Transverse colon (tissue), 4 donors: ENCODE measurements at regions not wholly inside any gene's neighbourhood (a gene's known extent, or its start where the extent isn't known, plus 50 kb on each side); places are given as distances from the start of the nearest gene placed in this dataset.
A peak's percentile ranks its signal among the peaks of the same experiment; 100 is the strongest.

Experiments
- DNase-seq: peaks from one replicate; pipeline ENCODE4 v3.0.0-alpha.2; 2019
- H3K27ac ChIP-seq, 4 donors: fragments of 200-600 bp; sonication (generic); 2 replicates each; pipeline ENCODE4 v1.5.1; 2016 to 2018; ENCODE audit warnings: inconsistent platforms in 4 of 4
- H3K27me3 ChIP-seq: fragments of 200-600 bp; sonication (generic); 2 replicates; pipeline ENCODE4 v1.5.1; 2017; ENCODE audit warnings: inconsistent platforms
- H3K36me3 ChIP-seq, 4 donors: fragments of 200-600 bp; sonication (generic); 2 replicates each; pipeline ENCODE4 v1.5.1; 2017 to 2019; ENCODE audit warnings: inconsistent platforms in 4 of 4
- H3K4me1 ChIP-seq, 4 donors: fragments of 200-600 bp; sonication (generic); 2 replicates each; pipeline ENCODE4 v1.5.1; 2017 to 2020; ENCODE audit warnings: inconsistent platforms in 4 of 4
- H3K4me3 ChIP-seq, 4 donors: fragments of 200-600 bp; sonication (generic); 1 replicate in 1 of 4; 2 replicates in 3 of 4; pipeline versions ENCODE4 v1.5.1 to v1.6.1; 2017 to 2019; ENCODE audit warnings: inconsistent platforms in 4 of 4
- H3K9me3 ChIP-seq, 2 donors: fragments of 200-600 bp; sonication (generic); 2 replicates each; pipeline ENCODE4 v1.5.1; 2017 to 2019; ENCODE audit warnings: inconsistent platforms in 2 of 2
- EP300 ChIP-seq: sonication (generic); formaldehyde crosslinking; IDR thresholded peaks from one replicate; pipeline ENCODE4 v1.6.1; 2017; ENCODE audit warnings: antibody characterized with exemption, low read depth
- POLR2A ChIP-seq: fragments of 450-650 bp; IDR thresholded peaks from one replicate; pipeline ENCODE4 v1.6.1; 2016; ENCODE audit warnings: antibody characterized with exemption, mild to moderate bottlenecking, moderate library complexity
- POLR2AphosphoS5 ChIP-seq, 3 donors: sonication (generic); formaldehyde crosslinking; IDR thresholded peaks; one replicate each; pipeline ENCODE4 v1.6.1; 2016; ENCODE audit warnings: antibody characterized with exemption in 3 of 3
- WGBS, 2 donors: methylation state at CpG; one replicate each; pipeline ENCODE4 v1.1.5; 2018; ENCODE audit warnings: low coverage in 1 of 2; 5-methylcytosine and 5-hydroxymethylcytosine counted together
- in situ Hi-C, 4 donors: fragments of 200-750 bp; cut with MboI; loops; one replicate each; pipeline versions ENCODE4 v1.15.0 to v1.15.1; 2017; ENCODE audit warnings: low sequenced_read_pairs in 3 of 4, low pct_ligation_motif_present in 1 of 4, low pct_unique_long_range_greater_than_20kb in 1 of 4
- intact Hi-C: fragments of 100-400 bp; cut with DNase I; formaldehyde crosslinking; loops from one replicate; pipeline ENCODE4 v1.15.1; 2023; ENCODE audit warnings: low total_unique reads
- TF ChIP-seq, protein P1 (sequence below), 5 experiments: fragments of 200-600 bp in 3 of 5; fragments of 450-650 bp in 2 of 5; sonication (generic) in 3 of 5; IDR thresholded peaks; 1 replicate in 2 of 5; 2 replicates in 3 of 5; pipeline ENCODE4 v1.5.1; 2016 to 2017; ENCODE audit warnings: antibody characterized with exemption in 5 of 5, inconsistent platforms in 3 of 5, mild to moderate bottlenecking in 2 of 5, moderate library complexity in 1 of 5

DNA sequence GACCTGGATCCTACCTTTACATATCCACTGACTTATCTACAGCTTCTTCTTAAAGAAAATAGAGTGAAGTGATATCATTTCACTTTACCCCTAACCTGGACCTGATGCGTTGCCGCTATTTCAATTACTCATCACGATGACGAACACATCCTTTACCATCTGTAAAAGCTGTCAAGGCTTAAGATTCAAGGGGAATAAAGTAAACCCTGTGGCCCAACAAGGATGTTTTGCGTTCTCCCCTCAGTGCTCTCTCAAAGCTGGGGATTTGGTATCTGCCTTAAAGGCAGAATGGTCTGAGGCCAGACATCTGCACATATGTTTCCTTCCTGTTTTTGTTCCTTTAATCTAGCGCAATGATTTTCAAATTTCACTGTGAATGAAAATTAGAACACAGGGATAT lies 100.1 kb upstream of the KLF7 start:
- H3K9me3 ChIP-seq = no peaks in the 10 kb centered on the region
- no peaks in the 10 kb centered on the region for H3K27me3 ChIP-seq
- H3K4me1 ChIP-seq = peaks cover 0 to 4% (median 0%) of the 10 kb centered on the region in 4 donors
- TF ChIP-seq POLR2A (no peak), EP300 (no peak), POLR2AphosphoS5 (IDR thresholded peaks at IDR 0.05) (no peak)
- TF ChIP-seq, protein P1, sequence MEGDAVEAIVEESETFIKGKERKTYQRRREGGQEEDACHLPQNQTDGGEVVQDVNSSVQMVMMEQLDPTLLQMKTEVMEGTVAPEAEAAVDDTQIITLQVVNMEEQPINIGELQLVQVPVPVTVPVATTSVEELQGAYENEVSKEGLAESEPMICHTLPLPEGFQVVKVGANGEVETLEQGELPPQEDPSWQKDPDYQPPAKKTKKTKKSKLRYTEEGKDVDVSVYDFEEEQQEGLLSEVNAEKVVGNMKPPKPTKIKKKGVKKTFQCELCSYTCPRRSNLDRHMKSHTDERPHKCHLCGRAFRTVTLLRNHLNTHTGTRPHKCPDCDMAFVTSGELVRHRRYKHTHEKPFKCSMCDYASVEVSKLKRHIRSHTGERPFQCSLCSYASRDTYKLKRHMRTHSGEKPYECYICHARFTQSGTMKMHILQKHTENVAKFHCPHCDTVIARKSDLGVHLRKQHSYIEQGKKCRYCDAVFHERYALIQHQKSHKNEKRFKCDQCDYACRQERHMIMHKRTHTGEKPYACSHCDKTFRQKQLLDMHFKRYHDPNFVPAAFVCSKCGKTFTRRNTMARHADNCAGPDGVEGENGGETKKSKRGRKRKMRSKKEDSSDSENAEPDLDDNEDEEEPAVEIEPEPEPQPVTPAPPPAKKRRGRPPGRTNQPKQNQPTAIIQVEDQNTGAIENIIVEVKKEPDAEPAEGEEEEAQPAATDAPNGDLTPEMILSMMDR (IDR thresholded peaks at IDR 0.05) = no peak
- DNase-seq = no peak
- no peak overlapping the region for H3K27ac ChIP-seq
- H3K36me3 ChIP-seq = no peaks in the 10 kb centered on the region
- in situ Hi-C loops (loop anchor here in 1 of 4 donors (25.0 kb wide), 1 partner anchor 104 kb away; the partner anchor contains the start of gene KLF7), intact Hi-C loops (no loop called here)
- 83 to 85% methylated on average over 6 of the region's 6 CpGs for WGBS, 2 donors
- no peak overlapping the region for H3K4me3 ChIP-seq

DNA sequence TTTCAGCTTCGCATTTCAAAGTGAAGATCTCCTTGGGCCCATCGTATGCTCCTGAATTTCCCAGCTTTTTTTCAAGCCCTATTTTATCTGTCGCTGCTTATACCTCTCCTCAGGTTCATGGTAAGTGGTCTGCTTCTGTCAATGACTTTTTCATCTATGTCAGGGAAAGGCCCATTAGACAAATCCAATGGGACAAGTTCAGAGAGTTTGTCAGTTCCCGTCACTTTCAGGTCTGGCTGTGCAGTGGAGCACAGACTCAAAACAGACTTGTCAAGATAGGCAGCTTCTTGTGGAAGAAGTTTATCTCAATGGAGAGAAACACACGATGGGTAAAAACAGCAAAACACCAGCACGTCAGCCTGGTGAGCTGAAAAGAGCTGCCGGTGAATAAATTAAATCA lies 100.9 kb upstream of the KLF7 start:
- in situ Hi-C loops = loop anchor here in 1 of 4 donors (25.0 kb wide), 1 partner anchor 104 kb away; the partner anchor contains the start of gene KLF7
- DNase-seq = no peak
- Histone ChIP-seq H3K27me3 (no peaks in the 10 kb centered on the region), H3K36me3 (no peaks in the 10 kb centered on the region), H3K27ac (no peak overlapping the region), H3K9me3 (no peaks in the 10 kb centered on the region), H3K4me1 (peaks cover 0 to 4% (median 0%) of the 10 kb centered on the region in 4 donors), H3K4me3 (no peak overlapping the region)
- 93% methylated on average over 7 of the region's 7 CpGs; no CpG with 5 or more reads in 1 of the 2 donors for WGBS, 2 donors
- intact Hi-C loops = no loop called here
- TF ChIP-seq, protein P1 (IDR thresholded peaks at IDR 0.05) = no peak
- TF ChIP-seq EP300 (no peak), POLR2AphosphoS5 (IDR thresholded peaks at IDR 0.05) (no peak), POLR2A (no peak)

DNA sequence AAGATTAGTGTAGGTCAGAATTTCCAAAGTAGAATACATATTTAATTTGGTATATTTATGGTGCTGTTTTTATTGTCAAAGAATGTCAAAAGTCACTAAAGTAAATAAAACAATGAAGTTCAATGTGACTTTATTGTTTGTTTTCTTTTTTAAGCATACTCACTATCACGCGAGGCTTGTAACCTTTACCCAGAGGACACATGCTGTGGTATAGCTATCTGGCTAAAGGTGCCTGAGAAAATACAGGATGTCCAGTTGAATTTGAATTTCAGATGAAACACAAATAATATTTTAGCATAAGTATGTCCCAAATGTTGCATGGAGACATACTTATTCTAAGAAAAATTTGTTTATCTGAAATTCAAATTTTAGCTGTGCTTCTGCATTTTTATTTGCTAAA lies 103.3 kb upstream of the KLF7 start:
- H3K4me3 ChIP-seq = no peak overlapping the region
- 33 to 64% methylated on average over 2 of the region's 2 CpGs for WGBS, 2 donors
- H3K27me3 ChIP-seq = no peaks in the 10 kb centered on the region
- no peak overlapping the region for H3K27ac ChIP-seq
- in situ Hi-C loops (loop anchor here in 1 of 4 donors (25.0 kb wide), 1 partner anchor 107 kb away; the partner anchor contains the start of gene KLF7), intact Hi-C loops (no loop called here)
- H3K36me3 ChIP-seq = no peaks in the 10 kb centered on the region
- no peak for TF ChIP-seq EP300
- no peak for TF ChIP-seq POLR2A
- no peak for TF ChIP-seq POLR2AphosphoS5 (IDR thresholded peaks at IDR 0.05)
- TF ChIP-seq, protein P1 (IDR thresholded peaks at IDR 0.05) = no peak
- H3K9me3 ChIP-seq = no peaks in the 10 kb centered on the region
- peaks cover 0 to 2% (median 0%) of the 10 kb centered on the region in 4 donors for H3K4me1 ChIP-seq
- DNase-seq = no peak

DNA sequence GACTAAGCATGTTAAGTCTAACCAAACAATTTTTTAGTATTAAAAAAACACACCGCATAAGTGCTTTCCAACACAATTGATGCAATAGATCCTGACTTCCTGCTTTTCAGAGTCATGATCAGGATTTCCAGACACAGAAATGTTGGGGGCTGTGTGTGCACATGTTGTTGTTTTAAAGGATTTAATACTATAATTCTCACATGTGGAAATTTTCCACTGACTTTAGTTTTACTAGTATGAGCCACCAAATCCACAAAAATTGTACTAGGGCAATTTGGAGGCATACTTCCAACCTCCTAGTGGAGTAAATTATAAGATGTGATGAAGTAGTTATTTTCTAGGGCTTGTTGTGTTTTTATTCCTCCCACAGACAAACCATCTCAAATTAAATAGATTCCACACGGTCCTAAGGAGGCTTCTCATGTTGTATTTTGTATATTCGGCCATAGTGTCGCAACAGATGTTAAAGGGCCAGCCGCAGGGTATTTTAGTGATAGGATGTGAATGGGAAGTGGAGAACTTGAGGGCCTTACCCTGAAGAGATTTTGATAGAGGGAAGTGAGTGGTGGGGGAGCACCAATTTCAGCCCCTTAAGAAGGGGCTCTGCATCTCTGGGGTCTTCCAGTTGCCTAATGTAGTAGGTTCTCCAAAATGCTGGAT lies 108.9 kb upstream of the KLF7 start:
- intact Hi-C loops (no loop called here), in situ Hi-C loops (loop anchor here in 1 of 4 donors (25.0 kb wide), 1 partner anchor 112 kb away; the partner anchor contains the start of gene KLF7)
- H3K36me3 ChIP-seq = no peaks in the 10 kb centered on the region
- DNase-seq = no peak
- H3K4me3 ChIP-seq = no peak overlapping the region
- no peak for TF ChIP-seq EP300
- TF ChIP-seq POLR2A = no peak
- TF ChIP-seq, protein P1 (IDR thresholded peaks at IDR 0.05) = no peak
- TF ChIP-seq POLR2AphosphoS5 (IDR thresholded peaks at IDR 0.05) = no peak
- WGBS, 2 donors = 79 to 94% methylated on average over 5 of the region's 5 CpGs
- no peaks in the 10 kb centered on the region for H3K4me1 ChIP-seq
- peak overlapping the region in 1 of 4 donors; percentile 11 for H3K27ac ChIP-seq
- no peaks in the 10 kb centered on the region for H3K27me3 ChIP-seq
- no peaks in the 10 kb centered on the region for H3K9me3 ChIP-seq
